IPS-15b (cell line): ENCODE measurements at regions not wholly inside any gene's neighbourhood (a gene's known extent, or its start where the extent isn't known, plus 50 kb on each side); places are given as distances from the start of the nearest gene placed in this dataset.

Experiments used
- H3K27me3 ChIP-seq: one replicate; pipeline ENCODE4 v1.6.1; 2013; ENCODE audit warnings: low read length; ENCODE audit not compliant: control insufficient read depth, insufficient read depth
- H3K36me3 ChIP-seq: one replicate; pipeline ENCODE4 v1.6.1; 2013; ENCODE audit warnings: low read length; ENCODE audit not compliant: control insufficient read depth, insufficient read depth
- H3K4me1 ChIP-seq: one replicate; pipeline ENCODE4 v1.6.1; 2013; ENCODE audit warnings: mild to moderate bottlenecking, low read length; ENCODE audit not compliant: control insufficient read depth, insufficient read depth
- H3K4me3 ChIP-seq: one replicate; pipeline ENCODE4 v1.5.1; 2013; ENCODE audit warnings: low read depth, low read length
- H3K9ac ChIP-seq: one replicate; pipeline ENCODE4 v1.6.1; 2013; ENCODE audit warnings: low read depth, mild to moderate bottlenecking, low read length
- H3K9me3 ChIP-seq: one replicate; pipeline ENCODE4 v1.6.1; 2013; ENCODE audit warnings: mild to moderate bottlenecking, low read length; ENCODE audit not compliant: control insufficient read depth, insufficient read depth

GRCh38 chr3:177341736-177342419, 144.6 kb upstream of the TBL1XR1 start:
- Histone ChIP-seq H3K9me3 (no peaks in the 10 kb centered on the region), H3K4me3 (no peak overlapping the region), H3K4me1 (peaks cover 14% of the 10 kb centered on the region), H3K36me3 (no peaks in the 10 kb centered on the region), H3K27me3 (peaks cover 42% of the 10 kb centered on the region), H3K9ac (no peak overlapping the region)

- no peaks in the 10 kb centered on the region for H3K36me3 ChIP-seq
- H3K9ac ChIP-seq: no peak overlapping the region
- peaks cover 14% of the 10 kb centered on the region for H3K4me1 ChIP-seq
- H3K9me3 ChIP-seq: no peaks in the 10 kb centered on the region
- peaks cover 55% of the 10 kb centered on the region for H3K27me3 ChIP-seq
- no peak overlapping the region for H3K4me3 ChIP-seq
Measured at GRCh38 chr3:177343122-177343625, 145.9 kb upstream of the TBL1XR1 start.

- H3K9ac ChIP-seq: no peak overlapping the region
- no peaks in the 10 kb centered on the region for H3K36me3 ChIP-seq
- no peaks in the 10 kb centered on the region for H3K9me3 ChIP-seq
- H3K4me1 ChIP-seq: peaks cover 14% of the 10 kb centered on the region
- H3K4me3 ChIP-seq: no peak overlapping the region
- H3K27me3 ChIP-seq: peaks cover 63% of the 10 kb centered on the region
Measured at GRCh38 chr3:177345049-177345972, 148.0 kb upstream of the TBL1XR1 start.

GRCh38 chr3:177345973-177346503, 148.8 kb upstream of the TBL1XR1 start:
- peaks cover 14% of the 10 kb centered on the region for H3K4me1 ChIP-seq
- no peak overlapping the region for H3K4me3 ChIP-seq
- peaks cover 62% of the 10 kb centered on the region for H3K27me3 ChIP-seq
- H3K9me3 ChIP-seq: no peaks in the 10 kb centered on the region
- H3K36me3 ChIP-seq: no peaks in the 10 kb centered on the region
- no peak overlapping the region for H3K9ac ChIP-seq

- Histone ChIP-seq H3K9me3 (no peaks in the 10 kb centered on the region), H3K4me3 (no peak overlapping the region), H3K27me3 (peaks cover 60% of the 10 kb centered on the region), H3K9ac (no peak overlapping the region), H3K4me1 (peaks cover 14% of the 10 kb centered on the region), H3K36me3 (no peaks in the 10 kb centered on the region)
Measured at GRCh38 chr3:177346878-177347277, 149.6 kb upstream of the TBL1XR1 start.

GRCh38 chr3:177347611-177348010, 150.3 kb upstream of the TBL1XR1 start:
- no peaks in the 10 kb centered on the region for H3K9me3 ChIP-seq
- H3K27me3 ChIP-seq: peaks cover 54% of the 10 kb centered on the region
- no peak overlapping the region for H3K9ac ChIP-seq
- no peak overlapping the region for H3K4me3 ChIP-seq
- no peaks in the 10 kb centered on the region for H3K36me3 ChIP-seq
- peaks cover 14% of the 10 kb centered on the region for H3K4me1 ChIP-seq

GRCh38 chr3:177348974-177349373, 151.7 kb upstream of the TBL1XR1 start:
- peaks cover 47% of the 10 kb centered on the region for H3K27me3 ChIP-seq
- H3K4me1 ChIP-seq: peaks cover 14% of the 10 kb centered on the region
- no peaks in the 10 kb centered on the region for H3K9me3 ChIP-seq
- no peaks in the 10 kb centered on the region for H3K36me3 ChIP-seq
- no peak overlapping the region for H3K9ac ChIP-seq
- no peak overlapping the region for H3K4me3 ChIP-seq

GRCh38 chr3:177349384-177349783, 152.1 kb upstream of the TBL1XR1 start:
- Histone ChIP-seq H3K9me3 (no peaks in the 10 kb centered on the region), H3K36me3 (no peaks in the 10 kb centered on the region), H3K4me1 (peaks cover 14% of the 10 kb centered on the region), H3K27me3 (peaks cover 45% of the 10 kb centered on the region), H3K4me3 (no peak overlapping the region), H3K9ac (no peak overlapping the region)

GRCh38 chr3:177350121-177350520, 152.8 kb upstream of the TBL1XR1 start:
- no peaks in the 10 kb centered on the region for H3K9me3 ChIP-seq
- no peak overlapping the region for H3K9ac ChIP-seq
- no peaks in the 10 kb centered on the region for H3K36me3 ChIP-seq
- H3K27me3 ChIP-seq: peaks cover 42% of the 10 kb centered on the region
- peaks cover 10% of the 10 kb centered on the region for H3K4me1 ChIP-seq
- H3K4me3 ChIP-seq: no peak overlapping the region

- Histone ChIP-seq H3K4me1 (peaks cover under 1% of the 10 kb centered on the region), H3K27me3 (peaks cover 40% of the 10 kb centered on the region), H3K9me3 (no peaks in the 10 kb centered on the region), H3K36me3 (no peaks in the 10 kb centered on the region), H3K9ac (no peak overlapping the region), H3K4me3 (no peak overlapping the region)
Measured at GRCh38 chr3:177351206-177351605, 153.9 kb upstream of the TBL1XR1 start.

- no peaks in the 10 kb centered on the region for H3K36me3 ChIP-seq
- H3K9me3 ChIP-seq: no peaks in the 10 kb centered on the region
- H3K4me3 ChIP-seq: no peak overlapping the region
- H3K9ac ChIP-seq: no peak overlapping the region
- H3K27me3 ChIP-seq: peaks cover 37% of the 10 kb centered on the region
- no peaks in the 10 kb centered on the region for H3K4me1 ChIP-seq
Measured at GRCh38 chr3:177351757-177352158, 154.5 kb upstream of the TBL1XR1 start.
